NT2/D1 (cell line): ENCODE measurements at regions not wholly inside any gene's neighbourhood (a gene's known extent, or its start where the extent isn't known, plus 50 kb on each side); places are given as distances from the start of the nearest gene placed in this dataset.

Source experiments
- SUZ12 ChIP-seq: IDR thresholded peaks from 2 replicates; pipeline ENCODE4 v1.6.1; 2011; ENCODE audit not compliant: insufficient read length, insufficient read depth; ENCODE audit errors: extremely low read depth
- YY1 ChIP-seq: IDR thresholded peaks from 2 replicates; pipeline ENCODE4 v1.6.1; 2011; ENCODE audit not compliant: insufficient read length, insufficient read depth

GRCh38 chr7:119623427-119623826, 649.5 kb upstream of the KCND2 start:
- TF ChIP-seq SUZ12 (no peak), YY1 (no peak)
